HG03060 (cell line): ENCODE measurements at regions not wholly inside any gene's neighbourhood (a gene's known extent, or its start where the extent isn't known, plus 50 kb on each side); places are given as distances from the start of the nearest gene placed in this dataset.
"Not testable (repeated sequence)": the region's sequence is repeated elsewhere in the genome, so short reads cannot be mapped to it uniquely, and the experiment has no call there.

ENCODE experiments used
- ATAC-seq: cut with Tn5 transposase; IDR thresholded peaks from one replicate; pipeline ENCODE4 v1.9.1; 2021; ENCODE audit warnings: low read depth, moderate number of reproducible peaks; ENCODE audit not compliant: unreplicated experiment

DNA sequence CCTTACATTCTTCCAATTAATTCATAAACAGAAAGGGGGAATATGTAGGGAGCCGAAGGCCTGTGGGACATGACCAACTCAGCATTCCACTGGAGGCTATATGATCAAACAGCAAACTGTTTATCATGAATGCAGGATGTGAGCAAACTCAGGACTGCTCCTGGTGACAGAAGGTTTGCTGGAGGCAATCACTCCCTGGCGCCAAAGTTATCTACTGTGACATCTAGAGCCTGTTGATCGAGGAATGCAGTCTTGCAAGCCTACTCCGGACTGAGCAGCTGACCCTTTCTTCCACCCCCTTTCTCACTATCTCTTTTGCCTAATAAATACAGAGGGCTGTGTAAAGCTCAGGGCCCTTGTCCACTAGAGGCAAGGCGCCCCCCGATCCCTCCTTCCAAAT lies 122.0 kb upstream of the ZCCHC13 start:
- not testable (repeated sequence) for ATAC-seq

- no peak for ATAC-seq
Measured at GRCh38 chrX:74180716-74181115, 123.3 kb upstream of the ZCCHC13 start.

DNA sequence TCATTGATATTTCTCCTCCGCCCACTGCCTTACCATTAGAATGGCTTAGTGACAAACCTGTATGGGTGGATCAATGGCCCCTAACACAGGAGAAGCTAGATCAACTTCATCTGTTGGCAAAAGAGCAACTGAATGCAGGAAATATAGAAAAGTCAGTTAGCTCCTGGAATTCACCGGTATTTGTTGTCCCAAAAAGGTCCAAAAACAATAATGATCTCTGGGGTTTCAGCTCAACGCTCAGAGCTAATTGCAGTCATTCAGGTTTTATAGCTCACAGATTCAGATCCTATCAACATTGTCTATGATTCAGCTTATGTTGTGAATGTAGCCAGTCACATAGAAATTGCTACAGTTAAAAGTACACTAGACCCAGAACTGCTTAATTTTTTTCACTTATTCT lies 124.0 kb upstream of the ZCCHC13 start:
- no peak for ATAC-seq

DNA sequence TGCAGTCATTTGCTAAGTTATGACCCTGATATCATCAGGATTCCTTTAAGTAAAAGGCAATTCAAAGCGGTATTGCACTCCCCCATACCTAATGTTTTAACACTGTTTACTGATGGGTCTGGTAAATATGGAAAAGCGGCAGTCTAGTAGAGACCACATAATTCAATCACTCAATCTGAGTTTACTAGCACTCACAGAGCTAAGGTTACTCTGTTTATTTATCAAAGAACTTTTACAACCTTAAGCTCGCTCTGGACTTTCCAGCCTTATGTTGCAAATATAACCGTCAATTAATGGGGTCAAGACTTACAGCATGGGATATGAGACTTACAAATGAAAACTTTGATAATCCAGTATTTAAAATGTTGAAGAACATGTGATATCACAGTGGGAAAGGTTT lies 124.5 kb upstream of the ZCCHC13 start:
- no peak for ATAC-seq

DNA sequence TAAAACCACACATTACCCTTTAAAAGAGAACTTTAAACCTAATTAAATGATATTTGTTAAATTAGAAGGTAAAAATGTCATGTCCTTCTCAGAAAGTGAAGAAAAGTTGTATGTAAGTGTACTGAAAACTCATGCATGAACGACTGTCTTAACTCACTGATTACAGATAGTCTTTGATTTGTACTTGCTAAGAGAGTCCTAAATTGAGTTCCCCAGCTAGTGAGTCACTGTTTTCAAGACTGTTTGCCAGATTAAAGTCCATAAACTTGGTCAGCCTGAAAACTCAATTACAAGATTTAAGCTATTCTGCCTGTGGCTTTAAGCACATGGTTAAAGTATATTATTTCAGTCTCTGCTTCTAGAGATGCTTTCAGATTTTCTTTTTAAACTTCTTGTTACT lies 124.9 kb upstream of the ZCCHC13 start:
- ATAC-seq = no peak

- ATAC-seq = no peak
Measured at GRCh38 chrX:74178536-74178935, 125.4 kb upstream of the ZCCHC13 start.

- no peak for ATAC-seq
Measured at GRCh38 chrX:74171465-74171864, 132.5 kb upstream of the ZCCHC13 start.

- ATAC-seq = no peak
Measured at GRCh38 chrX:74162199-74162598, 141.8 kb upstream of the ZCCHC13 start.

DNA sequence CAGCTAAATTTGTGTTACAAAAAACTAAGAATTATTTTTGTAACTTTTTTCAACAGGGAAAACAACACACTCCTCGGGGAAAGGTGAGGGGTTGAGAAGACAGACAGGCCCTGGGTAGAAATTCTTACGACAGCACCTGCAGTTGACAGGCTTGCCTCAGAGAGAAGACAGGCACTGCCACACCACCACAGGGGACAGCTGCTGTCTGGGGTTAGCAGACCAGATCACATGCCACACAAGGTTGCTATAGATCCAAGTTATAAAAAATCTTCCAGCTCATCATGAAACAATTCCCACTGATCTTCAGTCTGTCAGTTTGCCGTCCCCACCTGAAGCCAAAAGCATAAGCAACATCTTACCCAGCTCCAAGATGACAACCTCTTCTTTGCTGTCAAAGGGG lies 143.2 kb upstream of the ZCCHC13 start:
- ATAC-seq = no peak

GRCh38 chrX:74160358-74160757 lies 143.6 kb upstream of the ZCCHC13 start:
- no peak for ATAC-seq

- no peak for ATAC-seq
Measured at GRCh38 chrX:74147439-74147838, 156.5 kb upstream of the ZCCHC13 start.

- no peak for ATAC-seq
Measured at GRCh38 chrX:74138943-74139342, 165.0 kb upstream of the ZCCHC13 start.

DNA sequence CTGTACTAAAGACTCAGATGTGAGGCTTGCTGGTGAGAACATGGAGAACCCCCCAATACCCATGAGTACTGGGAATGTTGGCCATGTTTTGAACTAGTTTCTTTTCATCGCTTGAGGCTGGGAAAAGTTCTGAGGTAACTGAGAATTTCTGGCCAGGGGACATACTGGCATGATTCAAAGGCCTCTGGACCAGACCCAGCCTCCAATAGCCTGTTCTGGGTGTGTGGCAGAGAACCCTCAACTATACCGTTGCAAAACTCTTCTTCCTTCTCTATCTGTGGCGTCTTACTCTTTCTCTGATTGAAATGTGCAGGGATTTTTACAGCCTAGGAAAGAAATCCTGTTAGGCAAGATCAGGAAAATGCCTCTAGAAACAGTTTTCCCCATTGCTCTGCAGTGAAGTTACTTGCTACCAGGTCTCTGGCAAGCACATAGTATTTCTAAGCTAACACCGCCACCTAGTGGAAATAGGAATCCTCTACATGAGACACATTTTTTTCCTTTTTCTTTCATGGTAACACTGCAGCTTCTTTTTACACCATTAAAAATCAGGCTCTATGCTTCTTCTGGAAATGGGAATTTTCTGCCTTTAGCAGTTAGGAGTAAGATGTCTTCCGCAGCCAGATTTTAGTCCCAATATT lies 170.7 kb upstream of the ZCCHC13 start:
- ATAC-seq = no peak

DNA sequence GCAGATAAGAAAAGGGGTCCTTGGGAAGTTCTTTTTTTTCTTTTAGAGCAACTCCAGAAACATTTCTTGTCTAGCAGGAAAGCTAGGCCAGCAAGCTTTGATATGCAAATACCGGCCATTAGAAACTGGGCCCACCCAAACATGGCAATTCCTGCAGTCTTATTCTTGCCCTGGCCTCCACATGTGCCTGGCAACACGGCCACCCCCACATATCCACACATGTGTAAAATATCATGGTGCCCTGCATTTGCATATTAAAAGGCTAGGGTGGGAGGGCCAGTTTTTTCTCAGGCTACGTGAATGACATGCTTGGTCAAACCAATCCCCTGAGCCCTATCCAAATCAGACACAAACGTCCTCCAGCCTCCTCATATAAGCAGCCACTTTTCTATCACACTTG lies 171.7 kb upstream of the ZCCHC13 start:
- ATAC-seq = no peak

DNA sequence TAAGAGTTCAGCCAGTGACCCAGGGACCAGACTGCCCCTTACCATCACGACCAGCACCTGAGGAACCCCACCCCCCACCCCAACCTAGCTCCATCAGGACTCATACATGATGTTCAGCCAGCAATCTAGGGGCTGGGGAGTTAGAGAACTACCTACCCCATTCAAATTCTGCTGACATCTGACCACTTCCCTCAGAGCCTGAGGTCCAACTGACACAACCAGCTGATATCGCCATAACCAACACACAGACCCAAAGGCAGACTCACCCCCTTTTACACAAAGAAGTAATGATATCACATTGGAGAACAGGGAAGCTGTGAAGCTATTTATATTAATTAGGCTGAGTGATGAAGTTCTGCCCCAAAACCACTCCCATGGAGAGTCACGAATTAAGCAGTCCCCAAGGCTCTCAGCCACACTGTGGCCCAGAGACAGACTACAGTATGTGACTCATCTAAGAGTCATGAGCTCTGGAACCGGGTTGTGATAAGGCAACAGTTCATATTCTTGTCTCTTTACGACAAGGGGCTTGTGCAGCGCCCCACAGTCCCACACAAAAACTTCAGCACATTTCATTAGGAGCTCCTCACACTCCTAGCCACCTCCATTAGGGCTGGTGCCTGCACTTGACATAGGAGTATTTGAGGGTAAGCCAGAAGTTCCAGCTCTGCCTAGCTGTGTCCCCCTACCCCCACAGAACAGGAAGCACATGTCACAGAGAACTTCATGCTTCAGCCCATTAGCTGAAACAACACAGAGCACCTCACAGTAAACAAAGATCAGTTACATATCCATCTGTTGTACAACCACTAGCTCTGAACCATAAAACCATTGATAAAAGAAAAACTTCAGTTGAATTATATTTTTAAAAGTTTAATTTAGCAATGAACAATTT lies 184.7 kb upstream of the ZCCHC13 start:
- no peak for ATAC-seq

- no peak for ATAC-seq
Measured at GRCh38 chrX:74117962-74118902, 185.7 kb upstream of the ZCCHC13 start.

- ATAC-seq = no peak
Measured at GRCh38 chrX:74111245-74111644, 192.7 kb upstream of the ZCCHC13 start.

- no peak for ATAC-seq
Measured at GRCh38 chrX:74107666-74108065, 196.3 kb upstream of the ZCCHC13 start.

DNA sequence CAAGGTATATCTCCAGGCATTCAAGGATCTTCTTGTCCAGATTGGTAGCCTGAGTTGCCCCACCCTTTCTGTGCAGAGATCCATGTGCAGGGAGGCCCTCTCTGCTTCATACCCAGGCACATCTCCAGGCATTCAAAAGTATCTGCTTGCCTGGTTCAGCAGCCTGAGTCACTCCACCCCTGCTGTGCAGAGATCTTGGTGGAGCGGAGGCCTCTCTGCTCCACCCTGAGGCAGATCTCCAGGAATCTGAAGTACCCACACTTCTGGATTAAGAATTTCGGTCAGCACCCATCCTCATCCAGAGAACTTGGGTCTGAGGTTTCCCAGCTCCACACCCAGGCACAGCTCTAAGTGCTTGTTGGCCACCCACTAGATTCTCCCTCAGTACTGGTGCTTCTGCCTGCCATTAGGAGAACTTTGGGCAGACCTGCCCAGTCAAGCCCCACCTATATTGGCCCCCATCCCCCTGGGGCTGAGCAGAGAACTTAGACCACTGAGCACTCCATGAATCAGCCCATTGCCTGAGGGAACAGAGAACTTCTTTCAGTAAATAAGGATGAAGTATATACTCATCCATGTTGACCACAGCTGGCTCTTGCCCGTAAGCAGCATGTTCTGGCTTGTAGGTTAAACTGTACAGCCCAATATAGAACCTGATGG lies 199.5 kb upstream of the ZCCHC13 start:
- ATAC-seq = no peak

GRCh38 chrX:74098407-74098806 lies 205.6 kb upstream of the ZCCHC13 start:
- ATAC-seq = not testable (repeated sequence)
